Activated CD8-positive, alpha-beta T cell treated with anti-CD3 and anti-CD28 coated beads for 36 hours (primary cell): ENCODE measurements at regions not wholly inside any gene's neighbourhood (a gene's known extent, or its start where the extent isn't known, plus 50 kb on each side); places are given as distances from the start of the nearest gene placed in this dataset.
"Not testable (repeated sequence)": the region's sequence is repeated elsewhere in the genome, so short reads cannot be mapped to it uniquely, and the experiment has no call there.

Experiments used
- ATAC-seq: fragments of 200-7000 bp; cut with Tn5 transposase; one replicate; pipeline ENCODE4 v1.10.0; 2021; ENCODE audit warnings: mild to moderate bottlenecking, moderate library complexity
- CTCF ChIA-PET: fragments of 350-600 bp; sonication (Branson Sonifier 250); formaldehyde crosslinking; loops from one replicate; lab custom pipeline; 2021; ENCODE audit warnings: antibody characterized with exemption; lab: Charles Lee
- POLR2A ChIA-PET: fragments of 350-600 bp; sonication (Branson Sonifier 250); formaldehyde crosslinking; loops from one replicate; lab custom pipeline; 2021; ENCODE audit warnings: antibody characterized with exemption; lab: Charles Lee
- DNase-seq: peaks from one replicate; pipeline ENCODE4 v3.0.0-alpha.2; 2020
- H3K27ac Mint-ChIP-seq: one replicate; pipeline ENCODE4 v1.8.0; 2021; ENCODE audit warnings: mild to moderate bottlenecking, mixed read lengths
- H3K27me3 Mint-ChIP-seq: one replicate; pipeline ENCODE4 v1.8.0; 2021; ENCODE audit warnings: mixed read lengths
- H3K36me3 Mint-ChIP-seq: one replicate; pipeline ENCODE4 v1.8.0; 2021; ENCODE audit warnings: low read depth, mixed read lengths
- H3K4me1 Mint-ChIP-seq: one replicate; pipeline ENCODE4 v1.8.0; 2021; ENCODE audit warnings: low read depth, mixed read lengths
- H3K4me3 Mint-ChIP-seq: one replicate; pipeline ENCODE4 v1.8.0; 2021; ENCODE audit warnings: mild to moderate bottlenecking, moderate library complexity, mixed read lengths
- H3K9me3 Mint-ChIP-seq: one replicate; pipeline ENCODE4 v1.8.0; 2021; ENCODE audit warnings: mixed read lengths
- CTCF ChIP-seq: fragments of 200-600 bp; IDR thresholded peaks from one replicate; pipeline ENCODE4 v1.8.0; 2022; ENCODE audit warnings: antibody characterized with exemption, mild to moderate bottlenecking
- intact Hi-C: fragments of 100-400 bp; cut with micrococcal nuclease; formaldehyde crosslinking; loops from one replicate; pipeline ENCODE4 v1.10.0; 2022

- H3K4me3 Mint-ChIP-seq, result no peak overlapping the region
- H3K36me3 Mint-ChIP-seq, result no peaks in the 10 kb centered on the region
- DNase-seq, result no peak
- ATAC-seq, result no peak
- H3K4me1 Mint-ChIP-seq, result no peaks in the 10 kb centered on the region
- peaks cover 12% of the 10 kb centered on the region for H3K9me3 Mint-ChIP-seq
- ChIA-PET CTCF (no interaction called here), POLR2A (no interaction called here)
- no peak for TF ChIP-seq CTCF
- H3K27me3 Mint-ChIP-seq, result no peaks in the 10 kb centered on the region
- intact Hi-C loops, result no loop called here
- H3K27ac Mint-ChIP-seq, result no peak overlapping the region
Measured at GRCh38 chr13:63840551-63841421, 2425.1 kb upstream of the PCDH20 start.

GRCh38 chr13:63838366-63839110 lies 2422.9 kb upstream of the PCDH20 start:
- no peaks in the 10 kb centered on the region for H3K27me3 Mint-ChIP-seq
- no peak for TF ChIP-seq CTCF
- ATAC-seq, result no peak
- no peak overlapping the region for H3K27ac Mint-ChIP-seq
- no peak overlapping the region for H3K4me3 Mint-ChIP-seq
- ChIA-PET POLR2A (no interaction called here), CTCF (no interaction called here)
- DNase-seq, result no peak
- H3K36me3 Mint-ChIP-seq, result no peaks in the 10 kb centered on the region
- intact Hi-C loops, result no loop called here
- no peaks in the 10 kb centered on the region for H3K4me1 Mint-ChIP-seq
- H3K9me3 Mint-ChIP-seq, result peaks cover 9% of the 10 kb centered on the region

GRCh38 chr13:63837701-63838100 lies 2422.1 kb upstream of the PCDH20 start:
- H3K27ac Mint-ChIP-seq, POLR2A ChIA-PET, CTCF ChIA-PET, H3K9me3 Mint-ChIP-seq, H3K36me3 Mint-ChIP-seq, ATAC-seq, H3K4me3 Mint-ChIP-seq, H3K4me1 Mint-ChIP-seq, H3K27me3 Mint-ChIP-seq, intact Hi-C loops, DNase-seq: not testable (repeated sequence)

GRCh38 chr13:63829609-63830008 lies 2414.0 kb upstream of the PCDH20 start:
- H3K4me1 Mint-ChIP-seq, H3K27me3 Mint-ChIP-seq, intact Hi-C loops, CTCF ChIA-PET, H3K4me3 Mint-ChIP-seq, H3K27ac Mint-ChIP-seq, DNase-seq, POLR2A ChIA-PET, H3K9me3 Mint-ChIP-seq, ATAC-seq, H3K36me3 Mint-ChIP-seq: not testable (repeated sequence)

- H3K9me3 Mint-ChIP-seq, CTCF ChIA-PET, H3K27me3 Mint-ChIP-seq, ATAC-seq, H3K4me1 Mint-ChIP-seq, H3K36me3 Mint-ChIP-seq, H3K4me3 Mint-ChIP-seq, H3K27ac Mint-ChIP-seq, intact Hi-C loops, POLR2A ChIA-PET, DNase-seq: not testable (repeated sequence)
Measured at GRCh38 chr13:63821785-63822184, 2406.1 kb upstream of the PCDH20 start.

GRCh38 chr13:63811428-63812004 lies 2395.9 kb upstream of the PCDH20 start:
- H3K27me3 Mint-ChIP-seq, CTCF ChIA-PET, H3K36me3 Mint-ChIP-seq, POLR2A ChIA-PET, DNase-seq, H3K27ac Mint-ChIP-seq, H3K4me1 Mint-ChIP-seq, H3K9me3 Mint-ChIP-seq, H3K4me3 Mint-ChIP-seq, ATAC-seq, intact Hi-C loops: not testable (repeated sequence)

- H3K27me3 Mint-ChIP-seq, H3K27ac Mint-ChIP-seq, H3K4me1 Mint-ChIP-seq, H3K36me3 Mint-ChIP-seq, intact Hi-C loops, DNase-seq, CTCF ChIA-PET, POLR2A ChIA-PET, ATAC-seq, H3K9me3 Mint-ChIP-seq, H3K4me3 Mint-ChIP-seq: not testable (repeated sequence)
Measured at GRCh38 chr13:63791134-63791533, 2375.5 kb upstream of the PCDH20 start.
